GM08714 (cell line): ENCODE measurements at regions not wholly inside any gene's neighbourhood (a gene's known extent, or its start where the extent isn't known, plus 50 kb on each side); places are given as distances from the start of the nearest gene placed in this dataset.

Experiments
- H3K4me3 ChIP-seq: fragments of 200-500 bp; sonication (Bioruptor generic); 2 replicates; pipeline ENCODE4 v1.5.1; 2014; ENCODE audit warnings: mild to moderate bottlenecking, low read length, inconsistent platforms
- ZNF274 ChIP-seq: IDR thresholded peaks from 2 replicates; pipeline ENCODE4 v1.6.1; 2012; ENCODE audit warnings: mild to moderate bottlenecking, low read depth, low read length

GRCh38 chr18:28575123-28575522, 398.2 kb upstream of the CDH2 start:
- no peak for TF ChIP-seq ZNF274
- H3K4me3 ChIP-seq, result no peak overlapping the region

DNA sequence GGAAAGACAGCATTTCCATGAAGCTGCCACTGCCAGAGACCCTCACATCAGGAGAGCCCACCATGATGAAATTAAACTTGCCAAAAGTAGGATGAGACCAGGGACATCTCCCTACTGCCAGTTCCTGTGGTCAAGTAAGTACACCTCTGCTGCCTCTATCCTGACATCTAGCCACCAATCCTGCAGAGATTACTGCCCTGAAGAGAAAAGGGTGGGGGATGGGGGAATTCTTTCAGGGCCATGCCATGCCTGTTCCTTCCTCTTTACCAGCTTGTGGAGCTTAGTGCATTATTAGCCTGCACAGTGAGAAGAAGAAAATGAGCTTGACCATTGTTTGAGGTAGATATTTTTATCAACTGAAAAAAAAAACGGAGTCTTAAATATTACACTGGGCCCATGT, 397.2 kb upstream of the CDH2 start:
- TF ChIP-seq ZNF274, result no peak
- no peak overlapping the region for H3K4me3 ChIP-seq

- H3K4me3 ChIP-seq, result no peak overlapping the region
- TF ChIP-seq ZNF274, result no peak
Observed at GRCh38 chr18:28571929-28572328, 395.0 kb upstream of the CDH2 start.

DNA sequence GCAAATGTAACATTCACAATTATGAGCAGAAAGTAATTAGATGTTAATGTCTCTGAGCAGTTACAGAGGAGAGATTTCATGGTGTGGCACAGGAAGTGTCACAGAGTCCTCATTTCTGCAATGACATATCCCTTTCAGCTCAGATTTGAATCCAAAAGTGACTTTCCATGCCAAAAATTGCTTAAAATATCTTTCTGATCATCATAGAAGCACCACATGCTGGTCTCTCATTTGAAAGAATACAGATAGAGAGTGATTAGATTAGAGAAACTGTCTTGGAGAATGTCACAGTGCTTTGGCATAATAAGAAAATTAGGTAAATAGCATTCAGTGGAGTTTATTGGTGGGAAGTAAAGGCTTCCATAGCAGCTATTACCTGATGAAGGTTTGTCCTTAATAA, 383.4 kb upstream of the CDH2 start:
- no peak for TF ChIP-seq ZNF274

GRCh38 chr18:28559511-28559910, 382.6 kb upstream of the CDH2 start:
- no peak overlapping the region for H3K4me3 ChIP-seq
- TF ChIP-seq ZNF274, result no peak

More for the DNA sequence above, 383.4 kb upstream of the CDH2 start:
- H3K4me3 ChIP-seq, result no peak overlapping the region

DNA sequence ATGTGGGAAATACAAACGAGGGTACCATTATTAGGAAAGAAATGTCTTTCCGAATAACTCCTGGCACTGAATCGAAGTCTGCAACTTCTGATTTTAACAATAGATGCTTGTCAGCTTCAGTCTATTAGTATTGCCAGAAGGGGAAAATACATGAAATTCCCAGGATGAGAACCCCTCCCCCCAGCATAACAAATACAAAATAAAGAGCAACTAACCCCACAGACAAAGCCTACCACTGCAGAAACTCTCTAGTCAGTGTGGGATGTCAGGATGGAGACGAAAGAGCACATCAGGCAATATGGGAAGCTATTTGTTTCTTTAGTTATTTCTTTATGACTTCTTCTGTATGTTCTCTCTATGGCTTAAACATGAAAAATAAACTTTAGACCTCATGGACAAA, 365.0 kb upstream of the CDH2 start:
- H3K4me3 ChIP-seq, result no peak overlapping the region
- TF ChIP-seq ZNF274, result no peak

DNA sequence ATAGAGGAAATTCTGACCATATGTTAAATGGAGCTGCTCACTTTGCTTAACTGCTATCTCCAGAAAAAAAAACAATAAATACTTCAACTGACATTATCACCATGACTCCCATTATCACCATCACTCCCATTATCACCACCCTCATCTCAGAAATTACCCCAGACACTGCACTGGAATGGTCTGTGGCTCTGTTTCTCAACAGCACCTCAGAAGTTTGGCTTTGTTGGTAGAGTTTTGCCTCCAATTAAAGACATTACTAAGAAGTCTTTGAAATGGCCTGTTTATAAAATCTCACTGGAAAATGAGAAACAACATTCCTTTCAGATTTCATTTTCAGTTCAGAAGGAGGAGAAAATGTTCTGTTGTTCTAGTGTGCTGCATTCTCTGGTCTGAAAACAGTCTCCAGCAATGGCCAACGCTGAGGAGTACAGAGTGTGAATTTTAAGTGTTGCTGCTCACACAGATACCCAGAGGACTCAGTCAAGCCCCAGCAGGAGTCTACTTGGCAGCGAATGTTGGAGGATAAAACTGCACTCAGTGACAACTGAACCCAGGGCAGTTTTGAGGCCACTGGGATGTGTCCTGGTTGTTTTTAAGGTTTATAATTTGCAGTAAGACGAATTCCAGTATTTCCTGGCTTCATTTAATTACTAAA, 364.5 kb upstream of the CDH2 start:
- TF ChIP-seq ZNF274, result no peak

DNA sequence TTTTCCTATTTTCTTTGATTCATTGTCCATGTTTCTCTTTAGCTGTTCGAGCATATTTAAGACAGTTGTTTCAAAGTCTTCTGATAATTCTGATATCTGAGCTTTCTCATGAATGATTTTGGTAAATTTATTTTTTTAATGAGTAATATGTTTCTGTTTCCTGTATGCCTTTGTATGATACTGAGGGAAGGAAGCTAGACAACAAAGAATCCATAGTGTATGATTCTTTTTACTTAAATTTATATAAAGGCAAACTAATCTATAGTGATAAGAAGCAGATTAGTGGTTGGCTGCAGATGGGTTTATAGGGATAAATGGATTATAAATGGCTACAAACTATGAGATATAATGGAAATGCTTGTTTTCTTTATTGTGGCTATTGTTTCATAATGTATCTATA, 352.7 kb upstream of the CDH2 start:
- no peak for TF ChIP-seq ZNF274
- H3K4me3 ChIP-seq, result no peak overlapping the region

More for the DNA sequence above, 364.5 kb upstream of the CDH2 start:
- no peak overlapping the region for H3K4me3 ChIP-seq

DNA sequence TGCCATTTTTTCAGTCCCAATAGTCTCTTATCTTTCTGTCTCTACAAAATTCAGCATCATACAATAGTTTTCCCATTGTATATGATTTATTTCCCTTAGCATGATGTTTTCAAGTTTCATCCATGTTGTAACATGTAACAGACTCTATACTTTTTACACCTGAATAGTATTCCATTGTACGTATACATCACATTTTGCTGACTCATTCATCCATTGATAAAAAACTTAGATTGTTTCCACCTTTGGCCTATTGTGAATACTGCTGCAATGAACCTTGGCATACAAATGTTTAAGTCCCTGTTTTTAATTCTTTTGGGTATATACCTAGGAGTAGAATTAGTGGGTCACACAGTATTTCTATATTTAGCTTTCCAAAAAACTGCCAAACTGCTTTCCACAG, 349.3 kb upstream of the CDH2 start:
- no peak overlapping the region for H3K4me3 ChIP-seq
- no peak for TF ChIP-seq ZNF274

GRCh38 chr18:28523758-28524475, 347.0 kb upstream of the CDH2 start:
- H3K4me3 ChIP-seq, result no peak overlapping the region
- TF ChIP-seq ZNF274, result no peak

- no peak overlapping the region for H3K4me3 ChIP-seq
- no peak for TF ChIP-seq ZNF274
Observed at GRCh38 chr18:28522236-28522635, 345.3 kb upstream of the CDH2 start.

DNA sequence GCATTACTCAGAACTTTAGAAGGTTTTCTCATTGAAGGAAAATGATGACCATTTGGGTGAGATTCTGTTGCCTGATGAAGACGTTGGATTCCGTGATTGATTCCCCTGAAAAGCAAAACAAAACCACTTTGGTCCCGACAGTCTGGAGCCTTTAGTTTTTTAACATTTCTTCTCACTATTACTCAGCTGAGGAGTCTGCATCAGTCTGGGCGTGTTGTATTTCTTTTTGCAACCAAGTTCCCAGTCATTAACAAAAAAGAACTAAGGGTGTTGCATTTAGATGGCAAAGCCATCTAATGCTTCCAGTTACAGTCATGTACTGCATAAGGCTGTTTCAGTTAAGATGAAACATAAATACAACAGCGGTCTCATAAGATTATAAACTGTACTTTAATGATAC, 343.1 kb upstream of the CDH2 start:
- H3K4me3 ChIP-seq, result no peak overlapping the region
- no peak for TF ChIP-seq ZNF274

GRCh38 chr18:28514699-28515098, 337.8 kb upstream of the CDH2 start:
- no peak for TF ChIP-seq ZNF274
- H3K4me3 ChIP-seq, result no peak overlapping the region

DNA sequence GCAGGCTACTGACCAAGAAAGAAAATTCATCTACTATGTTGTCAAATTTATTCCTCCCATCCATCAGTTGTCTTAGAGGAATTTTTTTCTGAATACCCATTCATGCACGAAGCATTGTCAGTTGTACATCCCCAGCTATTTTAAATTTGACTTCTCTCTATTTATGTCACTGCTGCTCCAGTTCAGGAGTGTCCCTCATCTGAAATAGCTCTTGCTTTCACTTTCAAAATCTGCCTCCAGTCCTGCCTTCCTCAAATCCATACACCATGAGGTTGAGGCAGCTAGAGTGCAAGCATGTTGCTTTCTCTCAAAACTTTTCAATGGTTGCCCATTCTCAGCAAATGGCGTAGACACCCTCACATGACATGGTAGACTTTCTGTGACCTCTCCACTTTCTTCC, 335.4 kb upstream of the CDH2 start:
- TF ChIP-seq ZNF274, result no peak
- no peak overlapping the region for H3K4me3 ChIP-seq

DNA sequence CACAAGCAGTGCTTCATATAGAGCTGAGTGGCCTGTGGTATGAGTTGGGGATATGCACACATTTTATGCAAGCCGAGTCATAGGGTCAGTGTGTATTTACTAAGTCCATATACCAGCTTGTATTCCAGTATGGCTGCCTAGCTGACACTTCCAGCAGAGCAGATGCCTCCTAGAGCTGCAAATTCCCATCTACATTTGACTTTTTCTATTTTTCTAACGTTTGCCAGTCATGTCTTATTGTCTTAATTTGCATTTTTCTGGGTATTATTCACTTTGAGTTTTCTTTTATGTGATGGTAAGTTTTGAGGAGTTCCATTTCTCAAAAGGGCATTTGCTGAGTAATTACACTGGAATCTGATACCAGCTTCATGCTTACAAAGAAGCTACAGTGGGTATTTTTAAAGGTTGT, 334.5 kb upstream of the CDH2 start:
- H3K4me3 ChIP-seq, result no peak overlapping the region
- TF ChIP-seq ZNF274, result no peak
